GM20000 (cell line): ENCODE measurements at regions not wholly inside any gene's neighbourhood (a gene's known extent, or its start where the extent isn't known, plus 50 kb on each side); places are given as distances from the start of the nearest gene placed in this dataset.

Experiments used
- DNase-seq: peaks from one replicate; pipeline ENCODE4 v3.0.0; 2012; ENCODE audit warnings: low spot score
- TF ChIP-seq, protein P1 (sequence below): IDR thresholded peaks from 2 replicates; pipeline ENCODE4 v1.5.1; 2012; ENCODE audit warnings: mild to moderate bottlenecking, control low read depth; ENCODE audit errors: extremely low read depth, missing control alignments

DNA sequence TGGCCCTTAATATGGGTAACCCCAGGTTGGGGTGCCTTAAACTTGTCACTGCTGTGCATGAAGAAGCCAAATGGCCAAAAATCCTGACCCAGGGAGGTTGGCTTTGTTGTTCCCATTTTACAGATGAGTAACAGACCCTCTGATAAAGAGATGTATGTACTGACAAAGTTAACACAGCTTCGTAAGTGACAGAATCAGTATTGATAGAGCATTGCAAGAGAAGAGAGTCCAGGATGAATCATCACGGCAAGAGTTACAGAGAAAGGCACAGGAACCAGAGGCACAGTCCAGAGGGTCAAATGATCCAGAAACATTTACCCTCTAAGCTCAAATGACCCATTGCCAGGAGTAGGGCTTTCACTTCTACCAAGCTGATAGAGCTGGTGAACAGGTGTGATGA, 103.8 kb upstream of the SMC2 start:
- DNase-seq = no peak

DNA sequence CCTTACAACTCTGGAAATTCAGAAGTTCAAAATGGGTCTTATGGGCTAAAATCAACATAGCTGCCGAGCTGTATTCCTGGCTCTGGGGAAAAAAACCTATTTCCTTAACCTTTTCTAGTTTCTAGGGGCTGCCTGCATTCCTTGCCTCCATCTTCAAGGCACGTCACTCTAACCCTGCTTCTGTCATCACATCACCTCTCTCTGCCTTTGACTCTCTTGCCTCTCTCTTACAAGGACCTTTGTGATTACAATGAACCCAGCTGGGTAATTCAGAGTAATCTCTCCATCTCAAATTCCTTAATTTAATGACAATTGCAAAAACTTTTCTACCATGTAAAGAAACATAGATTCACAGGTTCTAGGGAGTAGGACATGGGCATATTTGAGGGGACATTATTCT, 103.1 kb upstream of the SMC2 start:
- no peak for DNase-seq
- TF ChIP-seq, protein P1, sequence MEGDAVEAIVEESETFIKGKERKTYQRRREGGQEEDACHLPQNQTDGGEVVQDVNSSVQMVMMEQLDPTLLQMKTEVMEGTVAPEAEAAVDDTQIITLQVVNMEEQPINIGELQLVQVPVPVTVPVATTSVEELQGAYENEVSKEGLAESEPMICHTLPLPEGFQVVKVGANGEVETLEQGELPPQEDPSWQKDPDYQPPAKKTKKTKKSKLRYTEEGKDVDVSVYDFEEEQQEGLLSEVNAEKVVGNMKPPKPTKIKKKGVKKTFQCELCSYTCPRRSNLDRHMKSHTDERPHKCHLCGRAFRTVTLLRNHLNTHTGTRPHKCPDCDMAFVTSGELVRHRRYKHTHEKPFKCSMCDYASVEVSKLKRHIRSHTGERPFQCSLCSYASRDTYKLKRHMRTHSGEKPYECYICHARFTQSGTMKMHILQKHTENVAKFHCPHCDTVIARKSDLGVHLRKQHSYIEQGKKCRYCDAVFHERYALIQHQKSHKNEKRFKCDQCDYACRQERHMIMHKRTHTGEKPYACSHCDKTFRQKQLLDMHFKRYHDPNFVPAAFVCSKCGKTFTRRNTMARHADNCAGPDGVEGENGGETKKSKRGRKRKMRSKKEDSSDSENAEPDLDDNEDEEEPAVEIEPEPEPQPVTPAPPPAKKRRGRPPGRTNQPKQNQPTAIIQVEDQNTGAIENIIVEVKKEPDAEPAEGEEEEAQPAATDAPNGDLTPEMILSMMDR = no peak

More for the DNA sequence above, 103.8 kb upstream of the SMC2 start:
- TF ChIP-seq, protein P1 = no peak

DNA sequence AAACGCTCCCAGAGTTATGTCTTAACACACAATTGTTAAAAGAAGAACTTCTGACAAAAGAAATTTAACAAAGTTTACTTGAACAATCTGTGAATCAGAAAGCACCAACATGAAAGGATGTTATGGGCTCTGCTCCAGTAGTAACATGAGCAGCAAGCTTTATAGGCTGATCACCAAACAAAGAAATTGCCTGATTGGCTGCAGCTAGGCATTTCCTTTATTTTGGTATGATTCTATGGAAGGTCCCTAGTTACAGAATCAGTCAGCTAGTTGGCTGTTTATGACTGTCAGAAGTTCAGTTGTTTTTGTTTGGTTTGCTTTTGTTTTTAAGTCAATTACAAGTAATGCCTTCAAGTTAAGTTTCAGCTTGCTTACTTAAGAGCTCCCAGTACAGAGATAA, 102.4 kb upstream of the SMC2 start:
- DNase-seq = peak; percentile 28
- TF ChIP-seq, protein P1 = no peak

DNA sequence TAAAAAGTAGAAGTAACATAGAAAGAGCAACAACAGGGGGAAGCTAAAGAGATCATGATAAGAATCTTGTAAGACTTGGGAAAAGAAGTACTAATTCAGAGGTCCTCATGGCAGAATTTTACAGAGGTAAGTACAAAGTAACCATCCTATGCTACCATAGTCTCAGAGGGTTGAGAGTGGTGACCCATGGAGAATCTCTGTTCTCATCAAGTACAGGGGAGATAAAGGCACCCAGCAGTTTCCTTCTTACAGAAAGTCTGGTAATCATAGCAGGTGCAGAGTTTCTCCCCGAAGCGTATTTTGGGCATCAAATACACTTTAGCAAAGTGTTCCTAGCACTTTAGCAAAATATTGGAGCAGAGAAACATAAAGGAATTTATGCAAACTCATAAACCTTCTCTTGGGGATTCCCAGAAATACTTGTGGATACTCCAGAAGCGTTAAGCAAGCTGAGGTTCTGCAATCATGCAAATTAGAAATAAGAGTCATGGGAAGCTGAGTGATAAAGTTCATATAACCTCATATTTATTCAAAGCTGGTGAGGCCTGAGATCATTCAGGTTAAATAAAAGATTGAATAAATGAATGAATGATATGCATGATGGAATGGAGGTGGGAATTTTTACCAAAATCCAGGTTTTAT, 101.0 kb upstream of the SMC2 start:
- TF ChIP-seq, protein P1 = no peak
- DNase-seq = no peak

DNA sequence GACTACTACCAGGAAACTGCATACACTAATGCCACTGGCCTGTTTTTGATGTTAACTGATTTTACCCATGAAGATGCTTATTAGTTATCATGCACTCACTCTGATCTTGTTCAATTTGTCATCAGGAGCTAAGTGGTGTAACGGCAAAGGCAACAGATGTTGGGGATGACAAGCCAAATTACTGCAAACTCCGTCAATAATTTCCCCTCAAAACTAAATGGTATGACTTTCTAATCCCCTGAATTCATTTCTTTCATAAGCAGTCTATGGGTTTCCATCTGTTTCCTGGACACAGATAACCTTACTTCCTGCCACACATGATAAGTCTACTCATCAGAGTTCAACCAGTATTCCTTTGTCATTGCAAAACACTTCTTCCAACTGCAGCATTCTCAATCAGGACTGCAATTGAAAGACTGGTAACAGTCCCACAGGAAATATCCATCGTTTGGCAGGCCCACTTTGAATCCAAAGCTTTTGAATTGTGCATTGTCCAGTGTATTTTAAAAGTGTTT, 96.2 kb upstream of the SMC2 start:
- DNase-seq = no peak
- TF ChIP-seq, protein P1 = no peak

DNA sequence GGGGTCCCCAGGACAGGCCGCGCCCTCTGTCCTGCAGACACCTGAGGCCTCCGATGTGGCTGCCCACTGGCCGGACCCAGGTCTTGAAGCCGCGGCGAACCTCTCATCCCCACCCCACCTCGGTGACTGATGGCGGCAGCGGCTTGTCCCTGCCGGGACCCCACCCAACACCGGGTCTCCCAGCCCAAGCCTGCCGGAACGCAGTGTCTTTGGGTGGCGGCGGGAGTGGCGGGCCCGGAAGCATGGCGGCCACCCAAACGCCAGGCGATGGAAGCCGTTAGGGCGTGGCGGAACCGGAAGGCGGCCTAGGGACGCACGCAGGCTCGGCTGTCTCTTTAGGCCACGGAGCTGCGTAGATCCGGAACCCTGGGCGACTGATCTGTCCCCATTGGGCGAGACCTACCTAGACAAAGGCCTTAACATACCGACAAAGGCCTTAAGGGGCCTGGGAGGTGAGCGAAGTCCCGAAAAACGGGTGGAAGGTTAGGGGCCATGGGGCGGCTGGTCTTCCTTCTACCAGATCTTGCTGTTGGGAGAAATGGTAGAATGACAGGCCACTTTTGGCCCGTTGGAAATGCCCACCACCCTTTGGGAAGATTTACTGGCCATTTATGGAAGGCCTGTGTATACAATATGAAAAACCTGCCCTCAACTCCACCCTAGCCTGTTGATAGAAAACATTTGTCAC, 94.6 kb upstream of the SMC2 start:
- TF ChIP-seq, protein P1 = no peak
- DNase-seq = no peak

DNA sequence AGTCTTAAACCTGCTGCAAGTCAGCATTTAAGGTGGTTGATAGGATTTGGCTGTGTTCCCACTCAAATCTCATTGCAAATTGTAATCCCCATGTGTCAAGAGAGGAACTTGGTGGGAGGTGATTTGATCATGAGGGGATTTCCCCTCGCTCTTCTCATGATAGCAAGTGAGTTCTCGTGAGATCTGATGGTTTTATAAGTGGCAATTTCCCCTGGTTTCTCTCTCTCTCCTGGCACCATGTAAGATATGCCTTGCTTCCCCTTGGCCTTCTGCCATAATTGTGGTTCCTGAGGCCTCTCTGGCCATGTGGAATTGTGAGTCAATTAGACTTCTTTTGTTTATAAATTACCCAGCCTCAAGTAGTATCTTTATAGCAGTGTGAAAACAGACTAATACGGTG, 84.3 kb upstream of the SMC2 start:
- DNase-seq = no peak
- TF ChIP-seq, protein P1 = no peak
